NB4 (cell line): ENCODE measurements at regions not wholly inside any gene's neighbourhood (a gene's known extent, or its start where the extent isn't known, plus 50 kb on each side); places are given as distances from the start of the nearest gene placed in this dataset.

ENCODE experiments used
- CTCF ChIP-seq: IDR thresholded peaks from one replicate; pipeline ENCODE4 v1.5.1; 2012; ENCODE audit warnings: low read depth, low read length
- POLR2A ChIP-seq: IDR thresholded peaks from 2 replicates; pipeline ENCODE4 v1.6.1; 2011; ENCODE audit warnings: mild to moderate bottlenecking; ENCODE audit not compliant: insufficient read length; ENCODE audit errors: extremely low read depth

GRCh38 chr1:234716908-234717375, 107.0 kb upstream of the IRF2BP2 start:
- no peak for TF ChIP-seq CTCF
- TF ChIP-seq POLR2A, result no peak
